T1000 (cell line): ENCODE measurements at regions not wholly inside any gene's neighbourhood (a gene's known extent, or its start where the extent isn't known, plus 50 kb on each side); places are given as distances from the start of the nearest gene placed in this dataset.
"Not testable (repeated sequence)": the region's sequence is repeated elsewhere in the genome, so short reads cannot be mapped to it uniquely, and the experiment has no call there.

ENCODE experiments used
- DNase-seq: peaks from one replicate; lab custom pipeline; 2025; ENCODE audit warnings: mixed read lengths; lab: John Stamatoyannopoulos, UW

DNA sequence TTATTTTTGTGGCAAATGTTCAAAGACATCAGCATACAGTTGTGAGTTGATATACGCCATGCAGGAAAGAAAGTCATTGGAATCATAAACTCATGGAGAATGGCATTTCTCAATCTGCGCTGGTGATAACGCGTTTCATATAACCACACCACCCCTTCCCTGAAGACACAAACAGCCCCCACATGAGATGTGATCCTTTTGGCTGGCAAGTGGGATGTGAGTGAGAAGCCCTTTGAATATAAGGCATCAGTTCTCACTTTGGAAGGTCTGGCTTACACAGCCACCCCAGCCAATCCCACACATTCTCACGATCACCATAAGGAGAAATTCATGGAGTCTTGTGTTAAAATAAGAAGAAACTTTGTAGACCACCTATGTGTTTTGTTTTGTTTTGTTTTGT, 725.0 kb downstream of the PRELID2 start:
- no peak for DNase-seq

DNA sequence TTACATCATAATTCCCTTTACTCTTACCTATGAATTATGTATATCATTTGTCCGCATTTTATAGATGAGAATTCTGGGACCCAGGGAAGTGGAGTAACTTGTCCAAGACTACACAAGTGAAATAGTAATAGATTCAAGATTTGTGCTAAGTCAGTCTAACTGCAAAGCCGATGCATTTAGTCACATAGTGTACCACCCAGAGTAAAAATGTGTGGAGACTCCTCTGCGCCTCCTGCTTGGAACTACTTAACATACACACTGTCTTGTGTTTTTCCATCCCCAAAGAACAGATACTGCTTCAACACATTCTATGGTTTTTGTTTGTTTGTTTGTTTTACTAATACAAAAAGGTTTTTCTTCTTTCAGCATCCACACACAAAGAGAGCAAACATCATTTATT, 729.8 kb downstream of the PRELID2 start:
- no peak for DNase-seq

DNA sequence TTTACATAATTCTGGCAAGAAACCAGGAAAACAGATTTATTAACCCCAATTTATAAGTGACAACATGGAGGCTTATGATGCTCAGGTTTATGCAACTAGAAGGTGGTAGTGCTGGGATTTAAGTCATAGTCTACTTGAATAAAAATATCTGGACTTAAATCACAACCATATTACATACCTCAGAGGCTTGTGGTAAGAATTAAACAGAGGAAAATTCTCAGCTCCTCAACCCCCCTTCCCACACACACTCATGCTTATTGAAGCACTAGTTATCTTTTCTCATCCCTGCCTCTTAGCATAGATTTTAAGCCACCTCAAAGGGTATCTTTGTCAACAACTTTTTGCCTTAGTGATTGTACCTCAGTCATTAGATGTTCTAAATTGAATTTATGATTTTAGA, 731.0 kb downstream of the PRELID2 start:
- no peak for DNase-seq

DNA sequence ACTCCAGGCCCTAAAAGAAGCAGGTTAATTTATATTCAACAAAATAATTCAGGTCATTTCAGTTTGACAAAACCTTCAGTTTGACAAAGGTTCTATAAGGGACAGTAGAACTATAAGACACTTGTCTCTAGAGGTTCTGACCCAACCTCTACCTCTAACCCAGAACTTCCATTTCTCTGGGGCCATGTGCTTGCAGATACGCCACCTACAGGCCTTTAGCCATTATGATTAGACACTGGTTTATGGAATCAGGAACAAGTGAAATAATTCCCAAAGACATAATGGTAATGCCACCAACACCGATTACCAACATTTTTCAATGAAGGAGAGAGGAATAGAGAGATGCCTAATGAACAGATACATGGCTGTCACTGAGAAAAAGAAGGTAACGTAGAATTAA, 733.9 kb downstream of the PRELID2 start:
- no peak for DNase-seq

DNA sequence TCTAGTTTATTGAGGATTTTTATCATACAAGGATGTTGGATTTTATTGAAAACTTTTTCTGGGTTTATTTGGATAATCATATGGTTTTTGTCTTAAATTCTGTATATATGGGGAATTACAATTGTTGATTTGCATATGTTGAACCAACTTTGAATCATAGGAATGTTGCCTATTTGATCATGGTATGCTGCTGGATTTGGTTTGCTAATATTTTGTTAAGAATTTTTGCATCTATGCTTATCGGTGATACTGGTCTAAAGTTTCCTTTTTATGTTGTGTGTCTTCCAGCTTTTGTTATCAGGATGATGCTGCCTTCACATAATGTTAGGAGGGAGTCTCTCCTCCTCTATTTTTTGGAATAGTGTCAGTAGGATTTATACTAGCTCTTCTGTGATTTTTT, 745.0 kb downstream of the PRELID2 start:
- no peak for DNase-seq

DNA sequence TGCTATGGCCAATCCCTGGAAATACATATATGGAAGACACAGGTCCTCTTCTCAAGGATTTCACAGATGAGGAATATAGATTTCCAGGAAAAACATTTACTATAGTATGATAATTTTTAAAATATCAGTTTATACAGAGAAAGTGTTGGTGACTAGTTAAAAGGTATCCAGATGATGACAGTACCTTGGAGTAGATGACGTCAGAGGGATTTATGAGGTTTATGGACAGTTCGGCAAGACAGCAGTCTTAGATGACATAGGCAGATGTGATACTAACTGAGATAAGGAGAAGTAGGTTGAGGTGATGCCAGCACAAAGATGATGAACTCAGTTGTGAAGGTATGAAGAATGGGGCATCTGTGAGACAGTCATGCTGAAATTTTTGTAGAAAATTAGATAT, 750.3 kb downstream of the PRELID2 start:
- no peak for DNase-seq

DNA sequence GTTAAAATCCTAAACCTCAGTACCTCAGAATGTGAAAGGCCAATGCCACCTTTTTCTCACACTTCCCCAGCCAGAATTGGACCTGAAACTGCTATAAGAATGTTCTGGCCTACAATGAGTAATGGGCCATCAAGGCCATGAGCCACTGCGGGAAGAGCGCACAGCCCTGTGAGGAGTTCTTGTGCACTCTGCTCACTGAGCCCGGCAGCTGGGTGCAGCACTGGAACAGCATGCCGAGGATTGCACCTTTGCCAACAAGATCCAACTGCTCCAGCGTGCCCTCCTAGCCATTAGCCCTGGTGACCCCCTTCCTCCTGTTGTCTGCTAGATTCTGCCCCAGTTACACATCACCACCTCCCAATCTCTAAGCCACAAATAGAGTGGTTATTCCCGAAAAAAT, 758.1 kb downstream of the PRELID2 start:
- DNase-seq = no peak

DNA sequence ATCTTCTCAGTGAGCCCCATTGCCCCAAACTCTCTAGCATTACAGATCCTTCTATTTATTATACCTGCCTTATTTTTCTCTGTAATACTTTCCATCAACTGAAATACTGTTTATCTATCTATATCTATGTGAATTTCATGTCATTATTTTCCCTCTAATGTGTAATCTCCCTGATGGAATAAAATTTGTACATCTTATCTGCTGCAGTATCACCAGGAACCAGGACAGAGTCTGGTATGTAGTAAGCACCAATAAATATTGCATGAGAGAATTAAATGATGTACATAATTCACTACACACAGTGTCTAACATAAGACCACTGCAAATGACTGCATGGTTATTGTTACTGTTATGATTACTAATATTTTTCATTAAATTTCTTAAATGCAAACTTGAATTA, 759.1 kb downstream of the PRELID2 start:
- no peak for DNase-seq

DNA sequence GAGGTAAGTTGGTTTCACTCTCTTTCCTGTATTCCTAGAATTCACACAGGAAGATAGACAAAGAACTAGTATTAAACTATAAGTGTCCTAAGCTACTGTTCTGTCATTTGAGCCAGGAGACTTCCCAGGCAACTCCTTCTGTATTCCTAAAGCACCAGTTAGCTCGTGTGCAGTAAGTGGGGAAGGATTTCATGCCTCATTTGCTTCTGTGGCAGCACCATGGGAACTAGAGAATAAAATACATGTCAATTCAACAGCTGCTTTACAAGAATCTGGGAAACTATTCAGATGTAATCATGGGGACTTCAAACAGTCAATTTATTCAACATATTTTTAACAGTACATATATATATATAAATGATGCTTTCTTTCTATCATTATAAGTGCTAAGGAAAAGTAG, 762.3 kb downstream of the PRELID2 start:
- no peak for DNase-seq

DNA sequence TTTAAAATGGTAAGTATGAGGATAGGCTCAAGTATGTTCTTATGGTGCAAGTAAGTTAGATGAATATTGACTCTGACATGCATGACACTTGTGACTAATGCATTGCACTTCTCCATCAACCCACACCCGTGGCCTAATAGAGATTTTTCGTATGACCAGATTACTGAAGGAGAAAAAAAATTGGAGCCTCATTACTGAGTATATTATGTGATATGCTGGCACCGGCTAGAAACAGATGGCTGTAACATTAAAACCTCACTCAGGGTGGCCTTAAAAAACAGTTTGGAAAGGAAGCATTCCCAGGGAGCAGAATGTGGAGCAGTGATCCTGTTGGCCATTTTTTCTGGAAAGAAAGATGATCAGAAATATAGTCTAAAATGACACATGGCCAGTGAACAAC, 766.4 kb downstream of the PRELID2 start:
- DNase-seq = no peak

DNA sequence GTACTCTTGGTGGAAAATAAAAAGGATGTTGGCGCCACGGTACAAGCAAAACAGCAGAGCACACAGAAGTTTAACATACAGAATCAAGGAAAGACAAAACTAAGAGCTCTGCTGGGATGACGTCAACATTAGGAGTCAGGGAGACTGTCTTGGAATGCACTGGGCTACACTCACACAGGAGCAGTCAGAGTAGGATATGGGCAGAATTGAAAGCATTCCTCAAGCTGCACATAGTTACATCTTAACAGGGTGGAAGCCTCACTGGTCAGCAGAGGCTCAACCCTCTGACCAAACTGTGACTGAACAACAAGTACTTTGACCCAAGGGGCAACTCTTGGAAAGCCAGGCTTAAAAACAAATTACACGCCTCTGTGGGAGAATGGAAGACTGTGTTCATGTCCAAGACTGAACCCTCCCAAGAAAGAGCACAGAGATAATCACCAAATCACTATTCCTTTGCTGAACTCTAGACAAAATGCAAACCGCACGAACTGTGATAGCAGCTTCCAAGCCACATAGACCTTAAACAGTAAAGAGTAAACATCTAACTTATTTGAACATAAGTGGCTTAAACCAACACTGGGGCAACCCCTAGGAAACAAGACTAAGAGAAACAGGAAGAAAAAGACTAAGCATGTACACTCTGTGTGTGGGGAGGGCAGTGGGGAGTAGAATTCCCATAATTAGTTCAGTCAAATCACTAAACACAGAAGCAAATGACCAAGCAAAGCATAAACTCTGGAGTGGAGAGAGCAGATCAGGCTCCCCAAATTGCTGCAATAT, 772.7 kb downstream of the PRELID2 start:
- DNase-seq = no peak

DNA sequence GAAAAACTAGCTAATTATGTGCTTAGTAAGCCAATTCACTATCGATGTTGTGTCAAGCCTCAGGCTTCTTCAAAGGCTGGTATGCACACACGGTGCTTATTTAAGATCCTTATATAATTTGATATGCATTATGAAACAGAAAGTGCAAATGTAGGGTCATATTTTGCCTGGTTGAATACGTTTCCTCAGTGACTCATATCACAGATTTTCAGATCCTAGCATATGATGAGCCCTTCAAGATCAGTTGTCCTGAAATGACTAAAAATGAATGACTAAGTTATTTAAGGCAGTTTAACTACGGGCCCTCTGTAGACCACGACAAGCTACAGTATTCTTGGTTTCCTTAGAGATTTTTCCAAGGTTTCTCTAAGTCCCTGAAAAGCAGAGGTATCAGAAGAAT, 778.3 kb downstream of the PRELID2 start:
- DNase-seq = no peak

DNA sequence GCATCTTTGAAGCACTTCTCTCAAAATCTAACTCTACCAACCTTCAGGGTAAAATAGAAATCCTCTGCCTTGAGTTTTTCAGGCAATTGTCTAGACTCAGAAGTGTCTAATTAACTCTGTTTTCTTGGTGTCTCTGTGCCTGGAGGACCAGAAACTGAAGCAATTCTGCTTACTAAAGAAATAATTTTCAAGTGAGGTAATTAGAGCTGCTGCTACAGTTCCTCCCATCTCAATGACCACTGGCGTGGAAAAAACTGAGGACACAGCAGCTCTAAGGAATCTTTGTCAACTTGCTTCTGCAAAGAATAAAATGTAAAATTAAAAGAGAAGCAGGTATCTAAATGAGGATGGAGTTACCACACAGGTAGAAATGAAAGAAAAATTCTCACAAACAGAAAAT, 785.0 kb downstream of the PRELID2 start:
- DNase-seq = no peak

DNA sequence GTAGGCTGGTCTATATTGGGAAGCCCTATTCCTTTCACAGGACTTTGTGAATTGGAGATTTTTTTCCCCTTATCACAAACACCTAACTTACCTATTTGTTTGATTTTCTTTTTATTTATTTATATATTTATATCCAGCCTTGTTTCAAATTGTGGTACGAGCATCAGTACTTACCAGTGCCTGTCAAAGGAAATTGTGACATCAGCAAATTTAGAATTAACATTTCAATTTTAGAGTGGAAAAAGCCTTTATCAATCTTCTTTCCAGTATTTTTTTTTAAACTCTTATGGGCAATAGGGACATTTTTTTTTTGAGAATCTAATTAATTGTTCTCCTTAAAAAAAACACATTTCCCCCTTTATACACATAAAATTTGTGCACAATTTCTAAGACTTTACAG, 790.2 kb downstream of the PRELID2 start:
- DNase-seq = no peak

DNA sequence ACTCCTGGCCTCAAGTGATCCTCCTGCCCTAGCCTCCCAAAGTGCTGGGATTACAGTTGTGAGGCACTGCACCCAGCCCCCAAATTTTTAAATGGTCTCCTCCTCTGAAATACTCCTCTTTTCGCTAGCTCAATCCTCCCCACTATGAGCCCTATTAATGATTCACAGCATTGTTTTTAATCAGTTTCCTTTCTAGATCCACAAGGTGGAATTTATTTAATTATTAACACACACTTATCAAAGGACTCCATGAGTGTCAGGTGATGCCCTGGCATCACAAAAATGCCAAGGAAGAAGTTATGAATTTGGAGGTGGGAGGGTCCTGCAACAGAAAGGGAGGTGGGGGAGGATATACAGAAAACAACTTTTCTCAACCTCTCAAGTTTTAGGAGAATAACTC, 806.5 kb downstream of the PRELID2 start:
- DNase-seq = no peak

DNA sequence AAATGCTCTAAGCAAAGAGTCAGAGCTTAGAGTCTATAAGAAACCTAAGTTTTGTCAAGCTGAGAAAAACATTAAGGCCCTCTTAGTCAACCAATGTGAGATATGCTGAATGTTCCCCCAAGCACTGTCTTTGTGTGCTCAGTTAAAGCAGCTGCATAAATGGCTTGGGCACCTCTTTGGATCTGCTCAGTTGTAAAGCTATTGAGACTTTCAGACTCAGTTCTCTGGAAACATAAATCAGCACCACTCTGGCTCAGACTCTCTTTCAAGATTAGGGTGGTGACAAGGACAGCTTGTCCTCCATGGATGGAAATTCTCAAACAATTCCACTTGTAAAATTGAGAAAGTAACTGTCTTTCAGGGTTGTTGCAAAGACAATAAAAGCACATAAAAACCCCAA, 807.9 kb downstream of the PRELID2 start:
- DNase-seq = no peak

DNA sequence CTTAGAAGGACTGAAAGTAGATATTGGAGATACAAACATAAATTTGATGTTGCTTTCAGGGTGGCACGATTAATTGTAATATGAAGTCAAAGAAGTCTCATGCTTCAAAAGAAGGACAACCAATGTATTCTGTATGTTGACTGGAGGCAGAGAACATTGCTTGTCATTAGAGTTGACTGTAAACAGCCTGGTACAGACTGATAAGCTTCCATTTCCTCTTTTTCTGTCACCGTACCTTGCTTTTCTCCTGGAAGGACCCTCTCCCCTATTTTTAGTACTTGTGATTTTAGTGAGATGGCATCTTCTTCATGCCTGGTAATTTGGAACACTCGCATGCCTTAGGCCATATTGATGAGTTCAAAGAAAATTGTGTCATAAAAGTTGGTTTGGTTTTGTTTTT, 809.4 kb downstream of the PRELID2 start:
- no peak for DNase-seq

DNA sequence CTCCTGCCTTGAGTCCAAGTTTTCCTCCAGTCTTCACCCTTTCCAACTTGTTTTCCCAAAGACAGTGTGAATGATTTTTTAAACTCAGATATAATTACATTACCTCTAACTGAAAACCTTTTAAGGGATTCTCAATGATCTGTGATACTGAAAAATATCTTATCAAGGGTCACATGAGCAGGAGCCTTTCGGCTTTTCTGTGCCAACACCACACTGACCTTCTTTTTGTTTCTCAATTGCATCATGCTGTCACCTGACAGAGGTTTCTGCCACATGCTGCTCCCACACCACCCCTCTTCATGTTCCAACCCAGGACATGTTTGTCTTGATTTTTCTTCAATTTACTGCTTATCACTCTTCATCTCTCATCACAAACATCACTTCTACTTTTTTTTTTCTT, 820.0 kb downstream of the PRELID2 start:
- no peak for DNase-seq

DNA sequence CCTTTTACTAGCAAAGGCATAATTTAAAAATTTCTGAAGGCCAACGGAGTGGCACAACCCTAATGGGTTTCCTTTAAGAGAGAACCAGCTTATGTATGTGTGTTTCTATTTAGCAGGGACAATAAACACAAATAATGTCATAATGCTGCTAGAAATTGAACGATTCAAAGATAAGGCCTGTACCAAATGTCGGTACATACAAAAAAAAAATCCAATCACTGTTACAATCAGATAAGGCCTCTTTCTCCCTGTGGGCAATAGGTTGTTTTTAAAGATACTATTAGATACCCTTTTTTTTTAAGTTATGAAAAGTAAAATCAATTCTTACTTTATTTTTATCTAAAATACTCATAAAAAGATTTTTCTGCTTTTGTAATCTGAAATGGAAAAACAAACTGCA, 821.0 kb downstream of the PRELID2 start:
- DNase-seq = no peak

DNA sequence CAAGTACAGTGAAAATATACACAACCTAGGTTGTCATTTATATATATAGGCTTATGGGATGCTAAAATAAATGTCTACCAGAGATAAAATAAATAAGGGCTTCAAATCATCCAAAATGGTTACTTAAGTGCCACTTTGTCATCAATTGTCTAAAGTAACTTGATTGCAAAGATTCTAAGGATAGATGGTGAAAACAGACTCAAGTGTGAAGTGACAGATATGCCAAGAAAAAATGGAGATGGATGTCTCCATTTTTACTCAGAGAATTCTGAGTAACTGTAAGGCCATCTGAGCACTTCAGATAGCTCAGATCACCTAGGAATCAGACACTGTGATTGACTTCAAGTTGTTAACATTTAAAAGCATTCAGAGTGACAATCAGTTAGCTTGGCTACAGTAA, 824.3 kb downstream of the PRELID2 start:
- DNase-seq = no peak

DNA sequence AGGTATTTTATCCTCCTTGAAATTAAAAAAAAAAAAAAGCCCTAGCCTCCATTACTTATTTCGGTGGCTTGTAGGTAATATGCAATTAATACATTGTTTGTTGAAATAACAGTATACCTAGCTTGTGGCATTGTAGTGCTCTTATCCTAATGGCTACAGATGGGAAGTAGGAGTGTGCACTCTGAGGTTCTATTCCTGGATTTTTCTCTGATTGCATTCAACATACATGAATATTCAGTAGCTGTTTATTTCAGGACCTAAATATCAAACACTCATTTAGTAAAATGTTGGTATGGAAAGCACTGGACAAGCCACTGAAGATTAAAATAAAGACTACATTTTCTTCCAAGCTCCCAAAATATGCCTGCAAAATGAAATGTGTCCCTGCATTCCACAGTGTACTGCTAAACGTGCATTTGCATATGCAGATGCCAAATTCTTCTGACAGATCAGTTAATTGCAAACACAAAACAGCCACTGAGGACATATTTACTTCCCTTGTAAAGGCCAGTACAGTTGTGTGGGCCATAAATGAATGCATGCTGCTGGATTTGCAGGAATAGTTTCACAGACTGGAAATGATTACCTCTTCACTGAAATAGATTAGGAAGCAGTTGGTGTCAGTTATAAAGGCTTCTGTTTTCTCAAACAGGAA, 826.1 kb downstream of the PRELID2 start:
- no peak for DNase-seq

DNA sequence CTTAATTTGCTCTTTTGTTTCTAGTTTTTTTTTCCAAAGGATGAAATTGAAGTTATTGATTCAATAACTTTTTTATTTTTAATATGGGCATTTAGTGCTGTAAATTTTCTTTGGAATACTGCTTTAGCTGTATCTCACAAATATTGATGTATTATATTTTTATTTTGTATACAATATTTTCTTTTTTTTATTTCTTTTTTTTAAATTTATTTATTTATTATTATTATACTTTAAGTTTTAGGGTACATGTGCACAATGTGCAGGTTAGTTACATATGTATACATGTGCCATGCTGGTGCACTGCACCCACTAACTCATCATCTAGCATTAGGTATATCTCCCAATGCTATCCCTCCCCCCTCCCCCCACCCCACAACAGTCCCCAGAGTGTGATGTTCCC, 823.7 kb downstream of the KCTD16 start:
- DNase-seq = not testable (repeated sequence)

DNA sequence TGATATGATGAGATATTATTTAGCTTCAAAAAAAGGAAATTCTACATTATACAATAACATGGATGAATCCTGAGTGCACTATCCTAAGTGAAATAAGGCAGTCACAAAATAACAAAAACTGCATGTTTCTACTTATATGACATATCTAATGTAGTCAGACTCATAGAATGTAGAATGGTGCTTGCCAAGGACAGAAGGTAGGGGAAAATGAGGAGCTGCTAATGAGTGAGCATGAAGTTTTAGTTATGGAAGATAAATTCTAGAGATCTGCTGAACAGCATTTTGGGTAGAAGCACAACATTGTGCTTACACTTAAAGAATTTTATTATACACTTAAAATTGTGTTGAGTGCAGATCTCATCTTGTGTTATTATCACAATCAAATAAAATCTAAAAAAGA, 812.4 kb downstream of the KCTD16 start:
- no peak for DNase-seq
